ENCODE measurements at regions not wholly inside any gene's neighbourhood (a gene's known extent, or its start where the extent isn't known, plus 50 kb on each side); places are given as distances from the start of the nearest gene placed in this dataset.

DNA sequence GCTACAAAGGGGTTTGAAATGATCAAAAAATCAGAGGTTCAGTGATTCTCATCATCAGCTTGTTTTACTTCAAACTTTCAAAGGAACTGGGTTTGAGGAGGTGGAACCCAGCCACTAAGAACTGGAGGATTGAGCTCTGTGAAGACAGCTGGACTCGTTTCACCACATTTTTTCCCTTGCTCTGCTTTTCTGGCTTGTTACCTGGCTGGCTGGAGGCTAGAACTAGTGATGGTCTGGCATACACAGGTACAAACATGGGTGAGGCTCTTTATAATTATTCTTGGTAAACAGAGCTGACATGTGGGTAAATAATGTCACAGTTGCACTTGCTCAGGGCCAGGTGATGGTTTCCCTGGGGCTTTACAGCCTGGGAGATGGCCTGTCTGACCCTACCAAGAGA lies 352.5 kb downstream of the FGFR2 start:
- H3K4me3 Mint-ChIP-seq = no peak overlapping the region
- no peaks in the 10 kb centered on the region for H3K4me1 ChIP-seq (ENCODE audit: control insufficient read depth, insufficient read depth, low read length)
- H3K9me3 Mint-ChIP-seq = no peaks in the 10 kb centered on the region
- no peak overlapping the region for H3K27ac Mint-ChIP-seq
- TF ChIP-seq, protein P1, sequence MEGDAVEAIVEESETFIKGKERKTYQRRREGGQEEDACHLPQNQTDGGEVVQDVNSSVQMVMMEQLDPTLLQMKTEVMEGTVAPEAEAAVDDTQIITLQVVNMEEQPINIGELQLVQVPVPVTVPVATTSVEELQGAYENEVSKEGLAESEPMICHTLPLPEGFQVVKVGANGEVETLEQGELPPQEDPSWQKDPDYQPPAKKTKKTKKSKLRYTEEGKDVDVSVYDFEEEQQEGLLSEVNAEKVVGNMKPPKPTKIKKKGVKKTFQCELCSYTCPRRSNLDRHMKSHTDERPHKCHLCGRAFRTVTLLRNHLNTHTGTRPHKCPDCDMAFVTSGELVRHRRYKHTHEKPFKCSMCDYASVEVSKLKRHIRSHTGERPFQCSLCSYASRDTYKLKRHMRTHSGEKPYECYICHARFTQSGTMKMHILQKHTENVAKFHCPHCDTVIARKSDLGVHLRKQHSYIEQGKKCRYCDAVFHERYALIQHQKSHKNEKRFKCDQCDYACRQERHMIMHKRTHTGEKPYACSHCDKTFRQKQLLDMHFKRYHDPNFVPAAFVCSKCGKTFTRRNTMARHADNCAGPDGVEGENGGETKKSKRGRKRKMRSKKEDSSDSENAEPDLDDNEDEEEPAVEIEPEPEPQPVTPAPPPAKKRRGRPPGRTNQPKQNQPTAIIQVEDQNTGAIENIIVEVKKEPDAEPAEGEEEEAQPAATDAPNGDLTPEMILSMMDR (conservative IDR thresholded peaks at IDR 0.05) = no peak
- WGBS, 2 experiments (ENCODE audit: insufficient coverage in 1 of 2, insufficient read length in 1 of 2) = 90% methylated on average over 1 of the region's 1 CpG; no CpG with 5 or more reads in 1 of the 2 experiments
- no peaks in the 10 kb centered on the region for H3K4me1 Mint-ChIP-seq
- no peaks in the 10 kb centered on the region for H3K27me3 Mint-ChIP-seq (ENCODE audit: insufficient read depth)
- peaks cover 5% of the 10 kb centered on the region for H3K27me3 ChIP-seq (ENCODE audit: control insufficient read depth, insufficient read depth, low read length, poor library complexity, severe bottlenecking)
- no peak overlapping the region for H3K27ac ChIP-seq (ENCODE audit: low read depth, low read length)
- H3K9me3 ChIP-seq (ENCODE audit: control insufficient read depth, low read length) = no peaks in the 10 kb centered on the region
- no peaks in the 10 kb centered on the region for H3K36me3 Mint-ChIP-seq (ENCODE audit: low read depth)
- H3K36me3 ChIP-seq (ENCODE audit: control insufficient read depth, insufficient read depth, low read length) = no peaks in the 10 kb centered on the region
- no peak overlapping the region for H3K9ac ChIP-seq (ENCODE audit: extremely low read depth, low read length, poor library complexity, severe bottlenecking)
- no peak overlapping the region for H3K4me3 ChIP-seq (ENCODE audit: low read length)
- no peak for DNase-seq

DNA sequence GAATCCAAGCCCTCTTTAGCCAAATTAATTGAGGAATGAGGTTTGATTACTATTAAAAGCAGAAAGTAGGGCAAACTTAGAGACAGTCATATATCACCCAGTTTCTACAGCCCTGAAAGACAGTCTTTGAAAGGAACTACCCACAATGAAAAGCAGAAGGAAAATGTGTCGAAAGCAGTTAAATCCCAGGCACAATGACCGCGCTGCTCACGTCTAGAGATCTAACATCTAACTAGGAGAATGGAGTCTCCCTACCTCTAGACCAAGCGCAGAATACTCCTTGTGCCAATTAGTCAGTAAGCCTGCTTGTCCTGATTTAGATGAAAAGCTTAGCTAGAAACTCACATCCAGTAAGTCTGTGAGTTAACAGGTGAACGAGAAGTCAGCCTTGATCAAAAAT lies 350.0 kb downstream of the FGFR2 start:
- H3K4me3 Mint-ChIP-seq = no peak overlapping the region
- Histone ChIP-seq H3K9ac (ENCODE audit: extremely low read depth, low read length, poor library complexity, severe bottlenecking) (no peak overlapping the region), H3K9me3 (ENCODE audit: control insufficient read depth, low read length) (no peaks in the 10 kb centered on the region), H3K27ac (ENCODE audit: low read depth, low read length) (no peak overlapping the region), H3K4me1 (ENCODE audit: control insufficient read depth, insufficient read depth, low read length) (no peaks in the 10 kb centered on the region), H3K4me3 (ENCODE audit: low read length) (no peak overlapping the region), H3K27me3 (ENCODE audit: control insufficient read depth, insufficient read depth, low read length, poor library complexity, severe bottlenecking) (peaks cover 5% of the 10 kb centered on the region), H3K36me3 (ENCODE audit: control insufficient read depth, insufficient read depth, low read length) (no peaks in the 10 kb centered on the region)
- WGBS, 2 experiments (ENCODE audit: insufficient coverage in 1 of 2, insufficient read length in 1 of 2) = 88 to 95% methylated on average over 5 to 6 of the region's 6 CpGs
- no peaks in the 10 kb centered on the region for H3K4me1 Mint-ChIP-seq
- DNase-seq = no peak
- H3K9me3 Mint-ChIP-seq = no peaks in the 10 kb centered on the region
- H3K36me3 Mint-ChIP-seq (ENCODE audit: low read depth) = no peaks in the 10 kb centered on the region
- TF ChIP-seq, protein P1 (conservative IDR thresholded peaks at IDR 0.05) = no peak
- no peak overlapping the region for H3K27ac Mint-ChIP-seq
- no peaks in the 10 kb centered on the region for H3K27me3 Mint-ChIP-seq (ENCODE audit: insufficient read depth)

DNA sequence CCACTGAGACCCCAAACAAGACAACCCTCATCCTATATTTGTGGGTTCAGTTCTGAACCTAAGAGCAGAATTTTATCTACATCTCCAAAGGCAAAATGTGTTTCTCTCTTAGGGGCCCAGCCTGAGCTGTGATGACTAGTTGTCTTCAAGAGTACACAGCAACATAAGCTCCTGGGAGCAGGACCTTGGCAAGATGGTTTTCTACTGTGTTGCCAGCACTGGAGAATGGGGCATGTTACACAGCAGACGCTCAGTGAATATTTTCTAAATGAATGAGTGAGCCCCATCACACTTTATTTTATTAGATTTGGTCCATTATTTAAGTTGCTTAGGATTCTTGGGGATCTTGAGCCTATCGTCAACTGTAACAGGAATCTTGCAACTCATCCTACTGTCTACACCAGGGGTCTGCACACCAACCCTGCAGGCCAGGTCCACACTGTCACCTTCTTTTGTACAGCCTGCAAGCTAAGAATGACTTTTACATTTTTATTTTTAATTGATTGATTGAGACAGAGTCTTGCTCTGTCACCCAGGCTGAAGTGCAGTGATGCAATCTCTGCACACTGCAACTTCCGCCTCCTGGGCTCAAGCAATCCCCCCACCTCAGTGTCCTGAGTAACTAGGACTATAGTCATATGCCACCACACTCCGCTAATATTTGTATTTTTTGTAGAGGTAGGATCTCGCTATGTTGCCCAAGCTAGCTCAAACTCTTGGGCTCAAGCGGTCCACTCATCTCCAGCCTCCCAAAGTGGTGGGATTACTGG lies 347.1 kb downstream of the FGFR2 start:
- H3K4me3 Mint-ChIP-seq = no peak overlapping the region
- no peaks in the 10 kb centered on the region for H3K9me3 Mint-ChIP-seq
- Histone ChIP-seq H3K9ac (ENCODE audit: extremely low read depth, low read length, poor library complexity, severe bottlenecking) (no peak overlapping the region), H3K4me3 (ENCODE audit: low read length) (no peak overlapping the region), H3K36me3 (ENCODE audit: control insufficient read depth, insufficient read depth, low read length) (no peaks in the 10 kb centered on the region), H3K9me3 (ENCODE audit: control insufficient read depth, low read length) (no peaks in the 10 kb centered on the region), H3K27me3 (ENCODE audit: control insufficient read depth, insufficient read depth, low read length, poor library complexity, severe bottlenecking) (peaks cover 5% of the 10 kb centered on the region), H3K27ac (ENCODE audit: low read depth, low read length) (no peak overlapping the region), H3K4me1 (ENCODE audit: control insufficient read depth, insufficient read depth, low read length) (no peaks in the 10 kb centered on the region)
- no peak overlapping the region for H3K27ac Mint-ChIP-seq
- 95 to 96% methylated on average over 3 to 6 of the region's 6 CpGs for WGBS, 2 experiments (ENCODE audit: insufficient coverage in 1 of 2, insufficient read length in 1 of 2)
- no peaks in the 10 kb centered on the region for H3K36me3 Mint-ChIP-seq (ENCODE audit: low read depth)
- TF ChIP-seq, protein P1 (conservative IDR thresholded peaks at IDR 0.05) = no peak
- no peaks in the 10 kb centered on the region for H3K27me3 Mint-ChIP-seq (ENCODE audit: insufficient read depth)
- no peaks in the 10 kb centered on the region for H3K4me1 Mint-ChIP-seq
- no peak for DNase-seq
